Spleen (tissue), 7 donors: ENCODE measurements at regions not wholly inside any gene's neighbourhood (a gene's known extent, or its start where the extent isn't known, plus 50 kb on each side); places are given as distances from the start of the nearest gene placed in this dataset.

ENCODE experiments used
- CTCF ChIP-seq, 11 experiments: fragments of 200-600 bp in 7 of 11; fragments of 450-650 bp in 4 of 11; sonication (generic) in 4 of 11; IDR thresholded peaks in 8 of 11; conservative IDR thresholded peaks in 3 of 11; 1 replicate in 7 of 11; 2 replicates in 4 of 11; pipeline versions ENCODE4 v1.4.0 to v1.8.0; 2016 to 2021; ENCODE audit warnings: antibody characterized with exemption in 11 of 11, inconsistent platforms in 4 of 11, mild to moderate bottlenecking in 1 of 11
- POLR2A ChIP-seq, 3 donors: fragments of 450-650 bp; IDR thresholded peaks; one replicate each; pipeline ENCODE4 v1.5.1; 2017; ENCODE audit warnings: antibody characterized with exemption in 3 of 3, mild to moderate bottlenecking in 1 of 3
- donor health status: DM: no; HTN: no; CAD: no; lungs with moderate emphysema.
- donor health status: DM: no; HTN: no; CAD: no.
- donor health status: DM: no; HTN: no; CAD: no.

GRCh38 chr2:21627938-21628337, 504.2 kb downstream of the TDRD15 start:
- no peak for TF ChIP-seq CTCF (IDR thresholded peaks at IDR 0.05 in 8 of 11, conservative IDR thresholded peaks at IDR 0.05 in 3 of 11)
- no peak for TF ChIP-seq POLR2A (IDR thresholded peaks at IDR 0.05)
